Head of caudate nucleus (tissue), 42 donors: ENCODE measurements at regions not wholly inside any gene's neighbourhood (a gene's known extent, or its start where the extent isn't known, plus 50 kb on each side); places are given as distances from the start of the nearest gene placed in this dataset.
A peak's percentile ranks its signal among the peaks of the same experiment; 100 is the strongest.
"Not testable (repeated sequence)": the region's sequence is repeated elsewhere in the genome, so short reads cannot be mapped to it uniquely, and the experiment has no call there.

Experiments
- DNase-seq, 42 donors: peaks; one replicate each; pipeline versions ENCODE4 v3.0.0 to v3.0.0-alpha.2; 2020 to 2021; ENCODE audit warnings: mixed read lengths in 7 of 42
- intact Hi-C: fragments of 100-400 bp; cut with DNase I; formaldehyde crosslinking; loops from one replicate; pipeline ENCODE4 v1.15.0; 2022

GRCh38 chr19:30864391-30865215 is 484.6 kb downstream of the TSHZ3 start:
- peak in 37 of 42 donors; percentile 12 to 64 (median 32) for DNase-seq
- intact Hi-C loops = no loop called here

- DNase-seq = no peak
- intact Hi-C loops = no loop called here
Measured at GRCh38 chr19:30862876-30863275, 486.4 kb downstream of the TSHZ3 start.

- intact Hi-C loops = no loop called here
- peak in 1 of 42 donors; percentile 24 for DNase-seq
Measured at GRCh38 chr19:30861919-30862318, 487.3 kb downstream of the TSHZ3 start.

- peak in 2 of 42 donors; percentile 25 to 34 for DNase-seq
- intact Hi-C loops = no loop called here
Measured at GRCh38 chr19:30857966-30858490, 485.8 kb downstream of the ZNF536 start.

GRCh38 chr19:30857388-30857787 is 485.2 kb downstream of the ZNF536 start:
- DNase-seq = peak in 1 of 42 donors; percentile 33
- intact Hi-C loops = no loop called here

- DNase-seq = peak in 1 of 42 donors; percentile 43
- intact Hi-C loops = no loop called here
Measured at GRCh38 chr19:30856786-30857185, 484.6 kb downstream of the ZNF536 start.

GRCh38 chr19:30856376-30856775 is 484.2 kb downstream of the ZNF536 start:
- peak in 1 of 42 donors; percentile 7 for DNase-seq
- intact Hi-C loops = no loop called here

GRCh38 chr19:30855442-30855841 is 483.3 kb downstream of the ZNF536 start:
- intact Hi-C loops = no loop called here

GRCh38 chr19:30854661-30855060 is 482.5 kb downstream of the ZNF536 start:
- DNase-seq = no peak

More at GRCh38 chr19:30855442-30855841, 483.3 kb downstream of the ZNF536 start:
- DNase-seq = no peak

GRCh38 chr19:30854207-30854606 is 482.0 kb downstream of the ZNF536 start:
- DNase-seq = no peak
- intact Hi-C loops = no loop called here

More at GRCh38 chr19:30854661-30855060, 482.5 kb downstream of the ZNF536 start:
- intact Hi-C loops = no loop called here

GRCh38 chr19:30853036-30853435 is 480.9 kb downstream of the ZNF536 start:
- intact Hi-C loops = no loop called here
- no peak for DNase-seq

- intact Hi-C loops = no loop called here
- DNase-seq = peak in 1 of 42 donors; percentile 20
Measured at GRCh38 chr19:30852168-30852567, 480.0 kb downstream of the ZNF536 start.

GRCh38 chr19:30851646-30852045 is 479.5 kb downstream of the ZNF536 start:
- peak in 1 of 42 donors; percentile 35 for DNase-seq
- intact Hi-C loops = no loop called here

- DNase-seq = no peak
- intact Hi-C loops = no loop called here
Measured at GRCh38 chr19:30848636-30849425, 476.6 kb downstream of the ZNF536 start.

GRCh38 chr19:30846102-30846501 is 473.9 kb downstream of the ZNF536 start:
- DNase-seq = no peak
- intact Hi-C loops = no loop called here

GRCh38 chr19:30842926-30843325 is 470.7 kb downstream of the ZNF536 start:
- intact Hi-C loops = no loop called here

GRCh38 chr19:30841934-30842333 is 469.8 kb downstream of the ZNF536 start:
- intact Hi-C loops = no loop called here
- DNase-seq = no peak

More at GRCh38 chr19:30842926-30843325, 470.7 kb downstream of the ZNF536 start:
- DNase-seq = no peak

- DNase-seq = no peak
- intact Hi-C loops = no loop called here
Measured at GRCh38 chr19:30830875-30831274, 458.7 kb downstream of the ZNF536 start.

GRCh38 chr19:30825505-30825904 is 453.3 kb downstream of the ZNF536 start:
- DNase-seq, intact Hi-C loops: not testable (repeated sequence)

- intact Hi-C loops = no loop called here
- DNase-seq = no peak
Measured at GRCh38 chr19:30824809-30825208, 452.6 kb downstream of the ZNF536 start.
